ENCODE measurements at regions not wholly inside any gene's neighbourhood (a gene's known extent, or its start where the extent isn't known, plus 50 kb on each side); places are given as distances from the start of the nearest gene placed in this dataset.

GRCh38 chr10:4250587-4250887 lies 465.5 kb upstream of the KLF6 start:
- Mint-ChIP-seq H3K27ac (no peak overlapping the region), H3K36me3 (peaks cover 0 to 13% (median 0%) of the 10 kb centered on the region in 5 donors), H3K27me3 (no peaks in the 10 kb centered on the region), H3K9me3 (peaks cover 0 to 8% (median 0%) of the 10 kb centered on the region in 11 donors), H3K4me1 (peaks cover 0 to 20% (median 5%) of the 10 kb centered on the region in 7 donors), H3K4me3 (no peak overlapping the region)
- H3K27me3 ChIP-seq (ENCODE audit: control insufficient read depth in 2 of 2, insufficient read depth in 2 of 2, low read length in 2 of 2): no peaks in the 10 kb centered on the region
- POLR2A ChIA-PET: no interaction called here
- DNase-seq: no peak
- H3K9me3 ChIP-seq (ENCODE audit: control insufficient read depth in 2 of 3, low read length in 3 of 3): no peaks in the 10 kb centered on the region
- H3K27ac ChIP-seq (ENCODE audit: low read depth, low read length): no peak overlapping the region
- CTCF ChIA-PET: no interaction called here
- H3K36me3 ChIP-seq (ENCODE audit: control insufficient read depth in 2 of 3, insufficient read depth in 3 of 3, low read length in 3 of 3): no peaks in the 10 kb centered on the region
- H3K4me3 ChIP-seq (ENCODE audit: low read length): no peak overlapping the region
- no peak for ATAC-seq
- intact Hi-C loops (cut with micrococcal nuclease): no loop called here
- H3K4me1 ChIP-seq (ENCODE audit: control insufficient read depth in 2 of 2, insufficient read depth in 2 of 2, low read length in 2 of 2): no peaks in the 10 kb centered on the region

GRCh38 chr10:4249841-4250586 lies 465.0 kb upstream of the KLF6 start:
- no peak overlapping the region for H3K27ac ChIP-seq (ENCODE audit: low read depth, low read length)
- Mint-ChIP-seq H3K27me3 (no peaks in the 10 kb centered on the region), H3K27ac (no peak overlapping the region), H3K4me1 (peaks cover 0 to 23% (median 5%) of the 10 kb centered on the region in 7 donors), H3K36me3 (peaks cover 0 to 14% (median 0%) of the 10 kb centered on the region in 5 donors), H3K4me3 (no peak overlapping the region), H3K9me3 (peaks cover 0 to 8% (median 0%) of the 10 kb centered on the region in 11 donors)
- H3K9me3 ChIP-seq (ENCODE audit: control insufficient read depth in 2 of 3, low read length in 3 of 3): no peaks in the 10 kb centered on the region
- no peaks in the 10 kb centered on the region for H3K4me1 ChIP-seq (ENCODE audit: control insufficient read depth in 2 of 2, insufficient read depth in 2 of 2, low read length in 2 of 2)
- ChIA-PET POLR2A (no interaction called here), CTCF (no interaction called here)
- DNase-seq (no peak), ATAC-seq (no peak)
- H3K27me3 ChIP-seq (ENCODE audit: control insufficient read depth in 2 of 2, insufficient read depth in 2 of 2, low read length in 2 of 2): no peaks in the 10 kb centered on the region
- no peak overlapping the region for H3K4me3 ChIP-seq (ENCODE audit: low read length)
- intact Hi-C loops (cut with micrococcal nuclease): loop anchor here in 1 of 2 donors (10.0 kb wide), 2 partner anchors 405 to 485 kb away; no protein-coding TSS in a partner anchor
- no peaks in the 10 kb centered on the region for H3K36me3 ChIP-seq (ENCODE audit: control insufficient read depth in 2 of 3, insufficient read depth in 3 of 3, low read length in 3 of 3)

GRCh38 chr10:4247379-4247778 lies 462.4 kb upstream of the KLF6 start:
- H3K27me3 Mint-ChIP-seq: no peaks in the 10 kb centered on the region
- no peak overlapping the region for H3K27ac Mint-ChIP-seq
- ATAC-seq (no peak), DNase-seq (no peak)
- H3K4me3 Mint-ChIP-seq: no peak overlapping the region
- peaks cover 0 to 8% (median 0%) of the 10 kb centered on the region in 11 donors for H3K9me3 Mint-ChIP-seq
- intact Hi-C loops (cut with micrococcal nuclease): loop anchor here in 1 of 2 donors (10.0 kb wide), 2 partner anchors 407 to 483 kb away; no protein-coding TSS in a partner anchor
- ChIA-PET POLR2A (no interaction called here), CTCF (no interaction called here)
- peaks cover 0 to 34% (median 6%) of the 10 kb centered on the region in 7 donors for H3K4me1 Mint-ChIP-seq
- Histone ChIP-seq H3K9me3 (ENCODE audit: control insufficient read depth in 2 of 3, low read length in 3 of 3) (no peaks in the 10 kb centered on the region), H3K4me1 (ENCODE audit: control insufficient read depth in 2 of 2, insufficient read depth in 2 of 2, low read length in 2 of 2) (no peaks in the 10 kb centered on the region), H3K27ac (ENCODE audit: low read depth, low read length) (no peak overlapping the region), H3K27me3 (ENCODE audit: control insufficient read depth in 2 of 2, insufficient read depth in 2 of 2, low read length in 2 of 2) (no peaks in the 10 kb centered on the region), H3K4me3 (ENCODE audit: low read length) (no peak overlapping the region), H3K36me3 (ENCODE audit: control insufficient read depth in 2 of 3, insufficient read depth in 3 of 3, low read length in 3 of 3) (no peaks in the 10 kb centered on the region)
- H3K36me3 Mint-ChIP-seq: peaks cover 0 to 11% (median 0%) of the 10 kb centered on the region in 5 donors

DNA sequence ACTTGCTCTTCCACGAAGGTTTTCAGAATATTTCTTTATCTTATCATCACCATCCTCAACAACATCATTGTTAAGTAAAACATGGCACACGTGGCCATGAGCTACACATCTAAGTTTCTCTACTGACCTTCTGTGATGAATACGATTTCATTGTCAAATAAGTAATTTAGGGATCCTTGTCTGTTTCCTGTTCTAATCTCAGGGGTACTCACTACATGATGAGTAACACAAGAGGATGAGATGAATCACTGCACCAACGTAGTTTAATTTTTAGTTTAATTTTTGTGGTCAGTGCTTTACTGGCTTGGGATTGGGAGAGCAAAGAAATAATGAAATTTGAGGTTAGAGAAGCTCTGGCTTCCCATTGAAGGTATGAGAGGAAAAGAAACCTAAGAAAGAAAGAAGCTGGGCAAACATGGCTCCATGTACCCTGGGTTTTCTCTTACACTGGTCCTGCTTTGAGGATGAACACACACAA lies 461.9 kb upstream of the KLF6 start:
- Histone ChIP-seq H3K27ac (ENCODE audit: low read depth, low read length) (no peak overlapping the region), H3K27me3 (ENCODE audit: control insufficient read depth in 2 of 2, insufficient read depth in 2 of 2, low read length in 2 of 2) (no peaks in the 10 kb centered on the region), H3K4me1 (ENCODE audit: control insufficient read depth in 2 of 2, insufficient read depth in 2 of 2, low read length in 2 of 2) (no peaks in the 10 kb centered on the region), H3K9me3 (ENCODE audit: control insufficient read depth in 2 of 3, low read length in 3 of 3) (no peaks in the 10 kb centered on the region), H3K4me3 (ENCODE audit: low read length) (no peak overlapping the region), H3K36me3 (ENCODE audit: control insufficient read depth in 2 of 3, insufficient read depth in 3 of 3, low read length in 3 of 3) (no peaks in the 10 kb centered on the region)
- Mint-ChIP-seq H3K27me3 (no peaks in the 10 kb centered on the region), H3K4me3 (no peak overlapping the region), H3K4me1 (peaks cover 0 to 38% (median 6%) of the 10 kb centered on the region in 7 donors), H3K36me3 (peaks cover 0 to 11% (median 0%) of the 10 kb centered on the region in 5 donors), H3K9me3 (peaks cover 0 to 8% (median 0%) of the 10 kb centered on the region in 11 donors), H3K27ac (no peak overlapping the region)
- no peak for DNase-seq
- ChIA-PET CTCF (no interaction called here), POLR2A (no interaction called here)
- ATAC-seq: no peak
- intact Hi-C loops (cut with micrococcal nuclease): loop anchor here in 1 of 2 donors (10.0 kb wide), 2 partner anchors 408 to 482 kb away; no protein-coding TSS in a partner anchor

DNA sequence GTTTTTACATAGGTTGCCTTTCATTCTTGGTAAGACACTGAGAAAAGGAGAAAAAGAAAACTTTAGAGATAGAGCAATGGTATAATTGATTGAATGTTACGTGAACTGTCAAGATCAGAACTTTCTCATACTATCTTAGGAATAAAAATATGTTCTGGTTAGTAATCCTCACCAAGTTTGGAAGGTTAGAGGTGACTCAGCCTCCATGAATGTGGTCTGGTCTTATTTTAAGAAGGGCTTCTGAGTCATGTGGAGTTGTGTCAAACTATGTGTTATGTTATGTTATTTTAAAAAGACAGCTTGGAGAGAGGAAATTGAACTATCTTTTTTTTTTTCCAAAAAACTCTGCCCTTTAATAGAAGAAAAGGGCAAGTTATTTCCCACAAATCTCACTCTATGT lies 458.6 kb upstream of the KLF6 start:
- Histone ChIP-seq H3K27me3 (ENCODE audit: control insufficient read depth in 2 of 2, insufficient read depth in 2 of 2, low read length in 2 of 2) (no peaks in the 10 kb centered on the region), H3K27ac (ENCODE audit: low read depth, low read length) (no peak overlapping the region), H3K9me3 (ENCODE audit: control insufficient read depth in 2 of 3, low read length in 3 of 3) (no peaks in the 10 kb centered on the region), H3K36me3 (ENCODE audit: control insufficient read depth in 2 of 3, insufficient read depth in 3 of 3, low read length in 3 of 3) (no peaks in the 10 kb centered on the region), H3K4me3 (ENCODE audit: low read length) (no peak overlapping the region), H3K4me1 (ENCODE audit: control insufficient read depth in 2 of 2, insufficient read depth in 2 of 2, low read length in 2 of 2) (no peaks in the 10 kb centered on the region)
- no peak for DNase-seq
- no peaks in the 10 kb centered on the region for H3K27me3 Mint-ChIP-seq
- intact Hi-C loops (cut with micrococcal nuclease): loop anchor here in 1 of 2 donors (10.0 kb wide), 2 partner anchors 411 to 479 kb away; no protein-coding TSS in a partner anchor
- peaks cover 0 to 3% (median 0%) of the 10 kb centered on the region in 5 donors for H3K36me3 Mint-ChIP-seq
- H3K4me1 Mint-ChIP-seq: peaks cover 0 to 30% (median 6%) of the 10 kb centered on the region in 7 donors
- H3K9me3 Mint-ChIP-seq: no peaks in the 10 kb centered on the region
- no peak overlapping the region for H3K4me3 Mint-ChIP-seq
- ChIA-PET POLR2A (no interaction called here), CTCF (no interaction called here)
- no peak overlapping the region for H3K27ac Mint-ChIP-seq
- no peak for ATAC-seq

- H3K27me3 Mint-ChIP-seq: no peaks in the 10 kb centered on the region
- peaks cover 0 to 3% (median 0%) of the 10 kb centered on the region in 5 donors for H3K36me3 Mint-ChIP-seq
- no peaks in the 10 kb centered on the region for H3K36me3 ChIP-seq (ENCODE audit: control insufficient read depth in 2 of 3, insufficient read depth in 3 of 3, low read length in 3 of 3)
- no peaks in the 10 kb centered on the region for H3K9me3 ChIP-seq (ENCODE audit: control insufficient read depth in 2 of 3, low read length in 3 of 3)
- CTCF ChIA-PET: no interaction called here
- no peaks in the 10 kb centered on the region for H3K4me1 ChIP-seq (ENCODE audit: control insufficient read depth in 2 of 2, insufficient read depth in 2 of 2, low read length in 2 of 2)
- no peaks in the 10 kb centered on the region for H3K9me3 Mint-ChIP-seq
- ATAC-seq (no peak), DNase-seq (no peak)
- no peaks in the 10 kb centered on the region for H3K27me3 ChIP-seq (ENCODE audit: control insufficient read depth in 2 of 2, insufficient read depth in 2 of 2, low read length in 2 of 2)
- no peak overlapping the region for H3K4me3 ChIP-seq (ENCODE audit: low read length)
- POLR2A ChIA-PET: no interaction called here
- peaks cover 0 to 30% (median 6%) of the 10 kb centered on the region in 7 donors for H3K4me1 Mint-ChIP-seq
- no peak overlapping the region for H3K27ac Mint-ChIP-seq
- intact Hi-C loops (cut with micrococcal nuclease): loop anchor here in 1 of 2 donors (10.0 kb wide), 2 partner anchors 412 to 478 kb away; no protein-coding TSS in a partner anchor
- H3K4me3 Mint-ChIP-seq: no peak overlapping the region
- H3K27ac ChIP-seq (ENCODE audit: low read depth, low read length): no peak overlapping the region
Measured at GRCh38 chr10:4243169-4243568, 458.2 kb upstream of the KLF6 start.

Measured in naive thymus-derived CD4-positive, alpha-beta T cell (primary cell).